HepG2 (cell line): ENCODE measurements at regions not wholly inside any gene's neighbourhood (a gene's known extent, or its start where the extent isn't known, plus 50 kb on each side); places are given as distances from the start of the nearest gene placed in this dataset.

Source experiments
- CTCF ChIP-seq: sonication (generic); formaldehyde crosslinking; IDR thresholded peaks from 2 replicates; pipeline ENCODE4 v1.5.0; 2020; ENCODE audit warnings: mild to moderate bottlenecking, missing genetic modification reagents, moderate library complexity
- EZH2 ChIP-seq: conservative IDR thresholded peaks from 2 replicates; pipeline ENCODE4 v1.6.1; 2012; ENCODE audit warnings: mild to moderate bottlenecking, low read depth, low read length, moderate library complexity
- HOXA7 ChIP-seq: sonication (generic); formaldehyde crosslinking; IDR thresholded peaks from 2 replicates; pipeline ENCODE4 v1.8.1; 2022; ENCODE audit warnings: mild to moderate bottlenecking, missing genetic modification reagents, moderate library complexity
- MYC ChIP-seq: sonication (generic); formaldehyde crosslinking; IDR thresholded peaks from 2 replicates; pipeline ENCODE4 v1.9.0; 2021; ENCODE audit warnings: missing genetic modification reagents, borderline replicate concordance
- PRDM15 ChIP-seq: sonication (generic); formaldehyde crosslinking; IDR thresholded peaks from 2 replicates; pipeline ENCODE4 v1.4.0; 2020; ENCODE audit warnings: missing genetic modification reagents
- RERE ChIP-seq: IDR thresholded peaks from 2 replicates; pipeline ENCODE4 v1.6.1; 2016; ENCODE audit warnings: low read depth, missing genetic modification reagents, missing compliant biosample characterization
- SMARCC2 ChIP-seq: fragments of 450-650 bp; IDR thresholded peaks from 2 replicates; pipeline ENCODE4 v1.6.1; 2017; ENCODE audit warnings: antibody characterized with exemption, mild to moderate bottlenecking
- SNAI1 ChIP-seq: sonication (generic); formaldehyde crosslinking; IDR thresholded peaks from 2 replicates; pipeline ENCODE4 v1.5.0; 2020; ENCODE audit warnings: mild to moderate bottlenecking, missing genetic modification reagents, borderline replicate concordance
- TFAP4 ChIP-seq: sonication (generic); IDR thresholded peaks from 2 replicates; pipeline ENCODE4 v1.6.1; 2016; ENCODE audit warnings: low read depth, borderline replicate concordance
- YEATS4 ChIP-seq: sonication (generic); formaldehyde crosslinking; IDR thresholded peaks from 2 replicates; pipeline ENCODE4 v1.4.0; 2020; ENCODE audit warnings: missing genetic modification reagents, borderline replicate concordance
- ZNF432 ChIP-seq: sonication (generic); formaldehyde crosslinking; IDR thresholded peaks from 2 replicates; pipeline ENCODE4 v1.5.0; 2020; ENCODE audit warnings: missing genetic modification reagents, mild to moderate bottlenecking, borderline replicate concordance
- ZNF704 ChIP-seq: sonication (generic); formaldehyde crosslinking; IDR thresholded peaks from 2 replicates; pipeline ENCODE4 v1.8.1; 2023; ENCODE audit warnings: mild to moderate bottlenecking, inconsistent platforms, moderate library complexity, missing genetic modification reagents, borderline replicate concordance

GRCh38 chr18:39801010-39801409 lies 2154.0 kb upstream of the PIK3C3 start:
- TF ChIP-seq SMARCC2 (no peak), YEATS4 (CRISPR knock-in tag) (no peak), CTCF (no peak), TFAP4 (no peak), EZH2 (no peak), PRDM15 (no peak), ZNF704 (CRISPR knock-in tag) (no peak), MYC (CRISPR knock-in tag) (no peak), HOXA7 (no peak), SNAI1 (no peak), ZNF432 (CRISPR knock-in tag) (no peak), RERE (CRISPR knock-in tag) (no peak)
